IMR-90 (cell line): ENCODE measurements at regions not wholly inside any gene's neighbourhood (a gene's known extent, or its start where the extent isn't known, plus 50 kb on each side); places are given as distances from the start of the nearest gene placed in this dataset.

Experiments
- ATAC-seq: fragments of 200-7000 bp; cut with Tn5 transposase; 2 replicates; pipeline ENCODE4 v1.9.1; 2020; ENCODE audit warnings: low read depth, mild to moderate bottlenecking, moderate library complexity
- BruUV-seq: library from RNA; stranded (reverse); fragments of 400-500 nt; replicated peaks from 2 replicates; lab custom pipeline; 2021; lab: Mats Ljungman, UMichigan
- CTCF ChIA-PET: fragments of 300-600 bp; formaldehyde crosslinking; extraction: SDS; loops from one replicate; lab custom pipeline; 2021; ENCODE audit warnings: antibody characterized with exemption; lab: Yijun Ruan, JAX
- POLR2A ChIA-PET: fragments of 300-600 bp; sonication (Branson Sonifier 250); formaldehyde crosslinking; loops from one replicate; lab custom pipeline; 2022; ENCODE audit warnings: antibody characterized with exemption; ENCODE audit not compliant: unreplicated experiment; lab: Charles Lee
- DNase-seq: peaks from one replicate; pipeline ENCODE4 v3.0.0; 2013
- H2AFZ ChIP-seq: replicated peaks from 2 replicates; pipeline ENCODE3; 2013; ENCODE audit warnings: low read length, mild to moderate bottlenecking; ENCODE audit not compliant: poor library complexity
- H2AK5ac ChIP-seq: 2 replicates; pipeline ENCODE4 v1.6.1; 2013; ENCODE audit warnings: low read depth, low read length, inconsistent platforms
- H2AK9ac ChIP-seq: replicated peaks from 2 replicates; pipeline ENCODE3; 2013; ENCODE audit warnings: mild to moderate bottlenecking, low read depth, low read length, moderate library complexity; ENCODE audit not compliant: poor library complexity
- H2BK120ac ChIP-seq: 2 replicates; pipeline ENCODE4 v1.6.1; 2013; ENCODE audit warnings: low read depth, low read length, inconsistent platforms
- H2BK15ac ChIP-seq: 3 replicates; pipeline ENCODE4 v1.6.1; 2013; ENCODE audit warnings: low read depth, low read length, inconsistent platforms
- H2BK20ac ChIP-seq: 2 replicates; pipeline ENCODE4 v1.6.1; 2013; ENCODE audit warnings: low read depth, mild to moderate bottlenecking, inconsistent platforms, low read length, moderate library complexity
- H2BK5ac ChIP-seq: 2 replicates; pipeline ENCODE4 v1.6.1; 2013; ENCODE audit warnings: mild to moderate bottlenecking, low read depth, low read length, inconsistent platforms; ENCODE audit not compliant: poor library complexity, severe bottlenecking
- H3K14ac ChIP-seq: replicated peaks from 2 replicates; pipeline ENCODE4 v1.6.1; 2013; ENCODE audit warnings: low read depth, low read length, inconsistent platforms
- H3K18ac ChIP-seq: 2 replicates; pipeline ENCODE4 v1.6.1; 2013; ENCODE audit warnings: low read depth, low read length, control low read depth
- H3K23ac ChIP-seq: 2 replicates; pipeline ENCODE4 v1.6.1; 2013; ENCODE audit warnings: low read depth, low read length, inconsistent platforms
- H3K27ac ChIP-seq: 2 replicates; pipeline ENCODE4 v1.5.1; 2013; ENCODE audit warnings: mild to moderate bottlenecking, control low read depth, low read length; ENCODE audit not compliant: insufficient read depth
- H3K27me3 ChIP-seq: 2 replicates; pipeline ENCODE4 v1.6.1; 2013; ENCODE audit warnings: low read length; ENCODE audit not compliant: control insufficient read depth, insufficient read depth
- H3K36me3 ChIP-seq: 2 replicates; pipeline ENCODE4 v1.6.1; 2013; ENCODE audit warnings: low read length, mixed read lengths; ENCODE audit not compliant: control insufficient read depth, insufficient read depth
- H3K4ac ChIP-seq: 2 replicates; pipeline ENCODE4 v1.6.1; 2013; ENCODE audit warnings: low read depth, low read length, inconsistent platforms
- H3K4me1 ChIP-seq: 2 replicates; pipeline ENCODE4 v1.6.1; 2013; ENCODE audit warnings: low read length, mixed read lengths; ENCODE audit not compliant: control insufficient read depth, insufficient read depth
- H3K4me2 ChIP-seq: 2 replicates; pipeline ENCODE4 v1.6.1; 2013; ENCODE audit warnings: low read depth, mild to moderate bottlenecking, control low read depth, low read length, moderate library complexity
- H3K4me3 ChIP-seq: 2 replicates; pipeline ENCODE4 v1.5.1; 2013; ENCODE audit warnings: low read depth, mild to moderate bottlenecking, control low read depth, low read length, moderate library complexity; ENCODE audit not compliant: insufficient read depth
- H3K56ac ChIP-seq: 2 replicates; pipeline ENCODE4 v1.6.1; 2013; ENCODE audit warnings: low read length, inconsistent platforms; ENCODE audit not compliant: insufficient read depth; ENCODE audit errors: extremely low read depth
- H3K79me1 ChIP-seq, 2 experiments: 2 replicates each; pipeline ENCODE4 v1.6.1; 2013; ENCODE audit warnings: low read length in 2 of 2, inconsistent platforms in 1 of 2, low read depth in 1 of 2
- H3K9ac ChIP-seq: 2 replicates; pipeline ENCODE4 v1.6.1; 2013; ENCODE audit warnings: low read depth, low read length, control low read depth
- H3K9me1 ChIP-seq: 2 replicates; pipeline ENCODE4 v1.6.1; 2013; ENCODE audit warnings: low read length, inconsistent platforms; ENCODE audit not compliant: insufficient read depth
- H3K9me3 ChIP-seq: 2 replicates; pipeline ENCODE4 v1.6.1; 2013; ENCODE audit warnings: low read length; ENCODE audit not compliant: control insufficient read depth, insufficient read depth
- H4K20me1 ChIP-seq: 2 replicates; pipeline ENCODE4 v1.6.1; 2013; ENCODE audit warnings: low read length, inconsistent platforms; ENCODE audit not compliant: insufficient read depth
- H4K5ac ChIP-seq: 2 replicates; pipeline ENCODE4 v1.6.1; 2013; ENCODE audit warnings: mild to moderate bottlenecking, low read depth, low read length, control low read depth
- H4K8ac ChIP-seq, 2 experiments: 2 replicates each; pipeline ENCODE4 v1.6.1; 2013; ENCODE audit warnings: low read depth in 2 of 2, low read length in 2 of 2, control low read depth in 1 of 2, inconsistent platforms in 1 of 2
- H4K91ac ChIP-seq: 2 replicates; pipeline ENCODE4 v1.6.1; 2013; ENCODE audit warnings: low read depth, low read length, inconsistent platforms; ENCODE audit not compliant: insufficient read depth
- BHLHE40 ChIP-seq: fragments of 150-350 bp; IDR thresholded peaks from 2 replicates; pipeline ENCODE4 v1.6.1; 2016; ENCODE audit warnings: mild to moderate bottlenecking, low read depth, low read length
- CEBPB ChIP-seq: IDR thresholded peaks from 2 replicates; pipeline ENCODE4 v1.6.1; 2012; ENCODE audit warnings: low read depth, low read length, improper control_type of control experiment
- FOS ChIP-seq: fragments of 150-350 bp; IDR thresholded peaks from 2 replicates; pipeline ENCODE4 v1.6.1; 2016; ENCODE audit warnings: low read depth, low read length
- NFE2L2 ChIP-seq: fragments of 150-350 bp; IDR thresholded peaks from 2 replicates; pipeline ENCODE4 v1.6.1; 2016; ENCODE audit warnings: low read depth, mild to moderate bottlenecking, low read length
- RAD21 ChIP-seq: IDR thresholded peaks from 2 replicates; pipeline ENCODE4 v1.6.1; 2012; ENCODE audit warnings: low read length, improper control_type of control experiment
- RFX5 ChIP-seq: IDR thresholded peaks from 2 replicates; pipeline ENCODE4 v1.8.0; 2012; ENCODE audit warnings: low read depth, mild to moderate bottlenecking, low read length, moderate library complexity
- WGBS, 2 experiments: methylation state at CpG; one replicate each; pipeline versions ENCODE4 v1.1.5 to v1.1.7; 2013; ENCODE audit warnings: missing lambda C conversion rate in 2 of 2; ENCODE audit not compliant: insufficient read length in 1 of 2; ENCODE audit errors: extremely low coverage in 2 of 2; 5-methylcytosine and 5-hydroxymethylcytosine counted together
- dilution Hi-C: fragments of 300-500 bp; cut with HindIII; formaldehyde crosslinking; loops from one replicate; pipeline ENCODE4 v1.14.3; 2018; ENCODE audit warnings: low sequenced_read_pairs; ENCODE audit not compliant: unreplicated experiment
- in situ Hi-C: fragments of 300-500 bp; cut with MboI; formaldehyde crosslinking; loops from 3 replicates; pipeline ENCODE4 v1.14.3; 2019; ENCODE audit warnings: low sequenced_read_pairs, inconsistent platforms, mixed read lengths
- intact Hi-C: fragments of 100-400 bp; cut with micrococcal nuclease; formaldehyde crosslinking; loops from 2 replicates; pipeline ENCODE4 v1.10.0; 2022
- TF ChIP-seq, protein P1 (sequence below): conservative IDR thresholded peaks from 2 replicates; pipeline ENCODE4 v1.5.1; 2012; ENCODE audit warnings: mild to moderate bottlenecking, low read depth, low read length, improper control_type of control experiment

DNA sequence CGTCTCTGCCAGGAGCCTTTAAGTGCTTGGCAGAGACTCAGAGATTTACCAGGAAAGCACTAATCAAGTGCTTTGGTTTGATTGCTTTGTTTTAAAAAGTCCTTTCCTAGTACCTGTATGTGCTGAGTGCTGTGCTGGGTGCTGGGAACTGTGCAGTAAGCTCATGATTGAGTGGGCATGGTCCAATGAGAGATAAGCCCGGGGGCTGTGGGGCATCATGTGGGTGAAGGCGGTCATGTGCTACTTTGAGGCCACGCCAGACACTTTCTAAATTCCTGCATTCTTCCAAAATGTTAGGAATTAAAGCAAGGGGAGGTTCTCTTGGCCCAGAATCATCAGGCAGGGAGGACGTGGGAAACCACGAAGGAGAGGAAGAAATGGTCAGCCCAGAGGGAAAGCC, 109.0 kb downstream of the ACAA2 start:
- H3K56ac ChIP-seq, result no peak overlapping the region
- no TSS peak for BruUV-seq
- no peak overlapping the region for H2AK9ac ChIP-seq
- in situ Hi-C loops (no loop called here), intact Hi-C loops (no loop called here), dilution Hi-C loops (no loop called here)
- H4K91ac ChIP-seq, result no peak overlapping the region
- no peak overlapping the region for H2BK15ac ChIP-seq
- no peak overlapping the region for H3K4ac ChIP-seq
- H3K79me1 ChIP-seq, result no peaks in the 10 kb centered on the region
- peaks cover 16% of the 10 kb centered on the region for H3K27me3 ChIP-seq
- no peak overlapping the region for H3K4me2 ChIP-seq
- no peak overlapping the region for H4K8ac ChIP-seq
- no peak overlapping the region for H3K18ac ChIP-seq
- ChIA-PET POLR2A (no interaction called here), CTCF (no interaction called here)
- no peak overlapping the region for H2BK120ac ChIP-seq
- TF ChIP-seq, protein P1, sequence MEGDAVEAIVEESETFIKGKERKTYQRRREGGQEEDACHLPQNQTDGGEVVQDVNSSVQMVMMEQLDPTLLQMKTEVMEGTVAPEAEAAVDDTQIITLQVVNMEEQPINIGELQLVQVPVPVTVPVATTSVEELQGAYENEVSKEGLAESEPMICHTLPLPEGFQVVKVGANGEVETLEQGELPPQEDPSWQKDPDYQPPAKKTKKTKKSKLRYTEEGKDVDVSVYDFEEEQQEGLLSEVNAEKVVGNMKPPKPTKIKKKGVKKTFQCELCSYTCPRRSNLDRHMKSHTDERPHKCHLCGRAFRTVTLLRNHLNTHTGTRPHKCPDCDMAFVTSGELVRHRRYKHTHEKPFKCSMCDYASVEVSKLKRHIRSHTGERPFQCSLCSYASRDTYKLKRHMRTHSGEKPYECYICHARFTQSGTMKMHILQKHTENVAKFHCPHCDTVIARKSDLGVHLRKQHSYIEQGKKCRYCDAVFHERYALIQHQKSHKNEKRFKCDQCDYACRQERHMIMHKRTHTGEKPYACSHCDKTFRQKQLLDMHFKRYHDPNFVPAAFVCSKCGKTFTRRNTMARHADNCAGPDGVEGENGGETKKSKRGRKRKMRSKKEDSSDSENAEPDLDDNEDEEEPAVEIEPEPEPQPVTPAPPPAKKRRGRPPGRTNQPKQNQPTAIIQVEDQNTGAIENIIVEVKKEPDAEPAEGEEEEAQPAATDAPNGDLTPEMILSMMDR, result no peak
- TF ChIP-seq BHLHE40 (no peak), RAD21 (no peak), FOS (no peak), RFX5 (no peak), CEBPB (no peak), NFE2L2 (no peak)
- no peak overlapping the region for H2AK5ac ChIP-seq
- H3K4me1 ChIP-seq, result no peaks in the 10 kb centered on the region
- no peak overlapping the region for H4K5ac ChIP-seq
- H4K20me1 ChIP-seq, result no peaks in the 10 kb centered on the region
- no peak overlapping the region for H3K23ac ChIP-seq
- H3K4me3 ChIP-seq, result no peak overlapping the region
- DNase-seq (no peak), ATAC-seq (no peak)
- H3K14ac ChIP-seq, result no peak overlapping the region
- H3K36me3 ChIP-seq, result no peaks in the 10 kb centered on the region
- no peak overlapping the region for H2AFZ ChIP-seq
- H2BK20ac ChIP-seq, result no peak overlapping the region
- no peak overlapping the region for H2BK5ac ChIP-seq
- no peaks in the 10 kb centered on the region for H3K9me1 ChIP-seq
- no peak overlapping the region for H3K27ac ChIP-seq
- no peak overlapping the region for H3K9ac ChIP-seq
- 100% methylated on average over 1 of the region's 6 CpGs; no CpG with 5 or more reads in 1 of the 2 experiments for WGBS, 2 experiments
- no peaks in the 10 kb centered on the region for H3K9me3 ChIP-seq
